ENCODE measurements at regions not wholly inside any gene's neighbourhood (a gene's known extent, or its start where the extent isn't known, plus 50 kb on each side); places are given as distances from the start of the nearest gene placed in this dataset.

GRCh38 chr3:162970292-162970691, 1473.7 kb downstream of the OTOL1 start:
- Histone ChIP-seq H3K4me1 (ENCODE audit: insufficient read depth, low read length) (no peaks in the 10 kb centered on the region), H3K27ac (ENCODE audit: extremely low read length, insufficient read depth, low read length) (no peak overlapping the region), H3K4me3 (replicated peaks in 1 of 3; ENCODE audit: insufficient read depth in 1 of 3, low read depth in 2 of 3, low read length in 3 of 3) (no peak overlapping the region), H2AFZ (ENCODE audit: low read length) (no peak overlapping the region), H3K79me2 (ENCODE audit: insufficient read depth, low read length) (no peaks in the 10 kb centered on the region), H3K9me3 (ENCODE audit: low read length) (0 out of 2 replicates have a peak, but pooled peaks cover 4% of the 10 kb centered on the region), H4K20me1 (ENCODE audit: insufficient read depth, low read length) (no peaks in the 10 kb centered on the region), H3K36me3 (replicated peaks in 1 of 2; ENCODE audit: control insufficient read depth in 1 of 2, insufficient read depth in 2 of 2, low read length in 2 of 2) (no peaks in the 10 kb centered on the region), H3K9ac (ENCODE audit: insufficient read depth, low read depth, low read length) (no peak overlapping the region), H3K27me3 (ENCODE audit: control insufficient read depth in 1 of 2, insufficient read depth in 2 of 2, low read length in 2 of 2) (no peaks in the 10 kb centered on the region), H3K4me2 (ENCODE audit: low read depth, low read length) (no peak overlapping the region)
- ATAC-seq = no peak
- DNase-seq (ENCODE audit: low spot score) = no peak
- FAIRE-seq = no peak
- ChIA-PET POLR2A (no interaction called here), CTCF (ENCODE audit: low intra/inter-chr PET ratio, low total read pairs) (no interaction called here)
- intact Hi-C loops (cut with micrococcal nuclease; ENCODE audit: unreplicated experiment) (no loop called here), in situ Hi-C loops (cut with HindIII; ENCODE audit: extremely low pct_ligation_motif_present, low pct_unique_long_range_greater_than_20kb) (no loop called here)
- TF ChIP-seq NONO (IDR thresholded peaks at IDR 0.05) (no peak), NONO (CRISPR knock-in tag; conservative IDR thresholded peaks at IDR 0.05) (no peak), RFX5 (IDR thresholded peaks at IDR 0.05; ENCODE audit: low read depth, low read length) (no peak), ZEB1 (IDR thresholded peaks at IDR 0.05; ENCODE audit: insufficient replicate concordance, low read depth) (no peak), RXRA (CRISPR knock-in tag; IDR thresholded peaks at IDR 0.05) (no peak), ZNF501 (CRISPR knock-in tag; IDR thresholded peaks at IDR 0.05) (no peak), MAZ (IDR thresholded peaks at IDR 0.05; ENCODE audit: borderline replicate concordance, low read depth, low read length) (no peak), MAZ (CRISPR knock-in tag; IDR thresholded peaks at IDR 0.05; ENCODE audit: low read depth) (no peak), ZNF557 (CRISPR knock-in tag; IDR thresholded peaks at IDR 0.05) (no peak), ISL2 (CRISPR knock-in tag; IDR thresholded peaks at IDR 0.05) (no peak), KLF11 (CRISPR knock-in tag; IDR thresholded peaks at IDR 0.05) (no peak), ZNF879 (CRISPR knock-in tag; IDR thresholded peaks at IDR 0.05) (no peak), E2F5 (CRISPR knock-in tag; conservative IDR thresholded peaks at IDR 0.05) (no peak)
- 5% methylated on average over 1 of the region's 1 CpG for WGBS (ENCODE audit: low lambda C conversion rate)
- no TSS peak for BruUV-seq (replicated peaks)

Measured in HepG2 (cell line).